Trophoblast cell (in vitro differentiated cells and primary cell): ENCODE measurements at regions not wholly inside any gene's neighbourhood (a gene's known extent, or its start where the extent isn't known, plus 50 kb on each side); places are given as distances from the start of the nearest gene placed in this dataset.
A peak's percentile ranks its signal among the peaks of the same experiment; 100 is the strongest.

Source experiments
- DNase-seq, 2 donors: peaks; one replicate each; pipeline ENCODE4 v3.0.0-alpha.2; 2016
- H2AFZ ChIP-seq: 2 replicates; pipeline ENCODE4 v1.6.1; 2013; ENCODE audit warnings: low read length, moderate library complexity, mild to moderate bottlenecking; ENCODE audit not compliant: insufficient read depth, poor library complexity
- H2AK5ac ChIP-seq: 2 replicates; pipeline ENCODE4 v1.6.1; 2013; ENCODE audit warnings: mild to moderate bottlenecking, low read length
- H2BK120ac ChIP-seq: 2 replicates; pipeline ENCODE4 v1.6.1; 2013; ENCODE audit warnings: low read length, mild to moderate bottlenecking, moderate library complexity; ENCODE audit not compliant: insufficient read depth, poor library complexity
- H2BK12ac ChIP-seq: 2 replicates; pipeline ENCODE4 v1.6.1; 2013; ENCODE audit warnings: mild to moderate bottlenecking, low read length, moderate library complexity
- H2BK5ac ChIP-seq: 2 replicates; pipeline ENCODE4 v1.6.1; 2013; ENCODE audit warnings: low read length, low read depth, moderate library complexity, mild to moderate bottlenecking; ENCODE audit not compliant: poor library complexity
- H3K14ac ChIP-seq: 2 replicates; pipeline ENCODE4 v1.6.1; 2013; ENCODE audit warnings: mild to moderate bottlenecking, low read length
- H3K18ac ChIP-seq: 2 replicates; pipeline ENCODE4 v1.6.1; 2013; ENCODE audit warnings: mild to moderate bottlenecking, low read length
- H3K23ac ChIP-seq: 2 replicates; pipeline ENCODE4 v1.6.1; 2013; ENCODE audit warnings: low read length
- H3K27ac ChIP-seq: 2 replicates; pipeline ENCODE4 v1.5.1; 2013; ENCODE audit warnings: low read depth, mild to moderate bottlenecking, inconsistent platforms, low read length, moderate library complexity
- H3K27me3 ChIP-seq: 2 replicates; pipeline ENCODE4 v1.6.1; 2013; ENCODE audit warnings: inconsistent platforms, mild to moderate bottlenecking, low read length, moderate library complexity; ENCODE audit not compliant: insufficient read depth
- H3K36me3 ChIP-seq, 2 experiments: 1 replicate in 1 of 2; 2 replicates in 1 of 2; pipeline ENCODE4 v1.6.1; 2013; ENCODE audit warnings: low read length in 2 of 2, mild to moderate bottlenecking in 2 of 2, moderate library complexity in 1 of 2; ENCODE audit not compliant: insufficient read depth in 2 of 2, control insufficient read depth in 1 of 2
- H3K4ac ChIP-seq: 2 replicates; pipeline ENCODE4 v1.6.1; 2013; ENCODE audit warnings: low read depth, mild to moderate bottlenecking, low read length, moderate library complexity
- H3K4me1 ChIP-seq, 2 experiments: 1 replicate in 1 of 2; 2 replicates in 1 of 2; pipeline ENCODE4 v1.6.1; 2013; ENCODE audit warnings: low read length in 2 of 2, mild to moderate bottlenecking in 2 of 2, moderate library complexity in 1 of 2; ENCODE audit not compliant: insufficient read depth in 2 of 2, control insufficient read depth in 1 of 2
- H3K4me2 ChIP-seq: 2 replicates; pipeline ENCODE4 v1.6.1; 2013; ENCODE audit warnings: inconsistent platforms, mild to moderate bottlenecking, low read length, moderate library complexity
- H3K4me3 ChIP-seq: 2 replicates; pipeline ENCODE4 v1.5.1; 2013; ENCODE audit warnings: mild to moderate bottlenecking, low read depth, low read length, inconsistent platforms
- H3K79me1 ChIP-seq: one replicate; pipeline ENCODE4 v1.6.1; 2013; ENCODE audit warnings: low read length
- H3K79me2 ChIP-seq: 2 replicates; pipeline ENCODE4 v1.6.1; 2013; ENCODE audit warnings: low read length, mild to moderate bottlenecking; ENCODE audit not compliant: control insufficient read depth, insufficient read depth, poor library complexity
- H3K9ac ChIP-seq: 2 replicates; pipeline ENCODE4 v1.6.1; 2013; ENCODE audit warnings: mild to moderate bottlenecking, low read length
- H3K9me3 ChIP-seq: 2 replicates; pipeline ENCODE4 v1.6.1; 2013; ENCODE audit warnings: low read depth, mild to moderate bottlenecking, control low read depth, inconsistent platforms, low read length; ENCODE audit not compliant: insufficient read depth
- H4K12ac ChIP-seq: 2 replicates; pipeline ENCODE4 v1.6.1; 2013; ENCODE audit warnings: low read depth, mild to moderate bottlenecking, low read length, moderate library complexity
- H4K8ac ChIP-seq: 2 replicates; pipeline ENCODE4 v1.6.1; 2013; ENCODE audit warnings: low read depth, mild to moderate bottlenecking, low read length, moderate library complexity
- H4K91ac ChIP-seq: one replicate; pipeline ENCODE4 v1.6.1; 2013; ENCODE audit warnings: low read depth, mild to moderate bottlenecking, low read length, moderate library complexity
- WGBS: extraction: QIAGEN DNeasy Blood & Tissue Kit; methylation state at CpG from one replicate; pipeline ENCODE4 v1.1.7; 2013; ENCODE audit warnings: missing lambda C conversion rate; ENCODE audit not compliant: insufficient read length, insufficient coverage; ENCODE audit errors: extremely low coverage; 5-methylcytosine and 5-hydroxymethylcytosine counted together

GRCh38 chr7:41069635-41070034 lies 633.3 kb downstream of the INHBA start:
- Histone ChIP-seq H3K27ac (no peak overlapping the region), H3K36me3 (no peaks in the 10 kb centered on the region), H2BK120ac (no peak overlapping the region), H3K27me3 (no peaks in the 10 kb centered on the region), H3K23ac (no peak overlapping the region), H2AK5ac (no peak overlapping the region), H3K4ac (no peak overlapping the region), H3K79me1 (peaks cover 4% of the 10 kb centered on the region), H3K9ac (no peak overlapping the region), H4K8ac (no peak overlapping the region), H2AFZ (no peak overlapping the region), H3K18ac (no peak overlapping the region), H2BK5ac (no peak overlapping the region), H3K79me2 (peaks cover 2% of the 10 kb centered on the region), H3K9me3 (peaks cover 2% of the 10 kb centered on the region), H3K4me1 (no peaks in the 10 kb centered on the region), H4K91ac (no peak overlapping the region), H4K12ac (no peak overlapping the region), H2BK12ac (peak overlapping the region; percentile 4), H3K14ac (no peak overlapping the region), H3K4me3 (no peak overlapping the region), H3K4me2 (no peak overlapping the region)
- WGBS, result no CpG with 5 or more reads among the region's 3 CpGs
- no peak for DNase-seq

- no peak overlapping the region for H4K8ac ChIP-seq
- no peak overlapping the region for H3K4ac ChIP-seq
- no peak overlapping the region for H3K4me3 ChIP-seq
- H2AK5ac ChIP-seq, result no peak overlapping the region
- H3K18ac ChIP-seq, result no peak overlapping the region
- no peak overlapping the region for H4K12ac ChIP-seq
- H2AFZ ChIP-seq, result no peak overlapping the region
- peaks cover 2% of the 10 kb centered on the region for H3K79me2 ChIP-seq
- H3K14ac ChIP-seq, result no peak overlapping the region
- H3K27ac ChIP-seq, result no peak overlapping the region
- no peak overlapping the region for H3K9ac ChIP-seq
- H2BK5ac ChIP-seq, result no peak overlapping the region
- H3K23ac ChIP-seq, result no peak overlapping the region
- peak overlapping the region; percentile 43 for H2BK120ac ChIP-seq
- H3K4me1 ChIP-seq, result no peaks in the 10 kb centered on the region
- no peaks in the 10 kb centered on the region for H3K27me3 ChIP-seq
- peaks cover 2% of the 10 kb centered on the region for H3K79me1 ChIP-seq
- no peak overlapping the region for H3K4me2 ChIP-seq
- no CpG with 5 or more reads among the region's 1 CpG for WGBS
- DNase-seq, result no peak
- no peaks in the 10 kb centered on the region for H3K36me3 ChIP-seq
- H2BK12ac ChIP-seq, result no peak overlapping the region
- peak overlapping the region; percentile 77 for H4K91ac ChIP-seq
- H3K9me3 ChIP-seq, result peaks cover 2% of the 10 kb centered on the region
These were observed 635.3 kb downstream of the INHBA start for GRCh38 chr7:41067576-41067975.

GRCh38 chr7:41065663-41066062 lies 637.2 kb downstream of the INHBA start:
- no CpG with 5 or more reads among the region's 4 CpGs for WGBS

GRCh38 chr7:41063116-41063515 lies 639.8 kb downstream of the INHBA start:
- no CpG with 5 or more reads among the region's 4 CpGs for WGBS
- no peak overlapping the region for H3K4ac ChIP-seq

More at GRCh38 chr7:41065663-41066062, 637.2 kb downstream of the INHBA start:
- Histone ChIP-seq H3K36me3 (no peaks in the 10 kb centered on the region), H4K8ac (no peak overlapping the region), H3K79me2 (peaks cover 2% of the 10 kb centered on the region), H3K4me3 (no peak overlapping the region), H2AK5ac (no peak overlapping the region), H3K4me1 (no peaks in the 10 kb centered on the region), H3K9ac (no peak overlapping the region), H2BK120ac (no peak overlapping the region), H3K27ac (no peak overlapping the region), H3K23ac (no peak overlapping the region), H2AFZ (no peak overlapping the region), H4K91ac (no peak overlapping the region), H3K4me2 (no peak overlapping the region), H3K9me3 (peaks cover 5% of the 10 kb centered on the region), H3K18ac (no peak overlapping the region), H3K79me1 (peaks cover 2% of the 10 kb centered on the region), H3K4ac (no peak overlapping the region), H2BK5ac (no peak overlapping the region), H3K14ac (no peak overlapping the region), H3K27me3 (no peaks in the 10 kb centered on the region), H2BK12ac (peak overlapping the region; percentile 23), H4K12ac (no peak overlapping the region)
- DNase-seq, result no peak

More at GRCh38 chr7:41063116-41063515, 639.8 kb downstream of the INHBA start:
- Histone ChIP-seq H3K27me3 (no peaks in the 10 kb centered on the region), H3K23ac (no peak overlapping the region), H3K27ac (no peak overlapping the region), H3K4me3 (no peak overlapping the region), H4K91ac (no peak overlapping the region), H2AK5ac (no peak overlapping the region), H2BK5ac (no peak overlapping the region), H2AFZ (no peak overlapping the region), H4K12ac (no peak overlapping the region), H2BK120ac (no peak overlapping the region), H3K14ac (no peak overlapping the region), H3K79me1 (peaks cover 2% of the 10 kb centered on the region), H3K18ac (no peak overlapping the region), H3K79me2 (peaks cover 2% of the 10 kb centered on the region), H3K4me1 (peaks cover 0 to 4% of the 10 kb centered on the region in 2 experiments), H3K4me2 (no peak overlapping the region), H3K36me3 (no peaks in the 10 kb centered on the region), H2BK12ac (no peak overlapping the region), H3K9me3 (peaks cover 5% of the 10 kb centered on the region), H4K8ac (no peak overlapping the region), H3K9ac (no peak overlapping the region)
- DNase-seq, result no peak
